ENCODE measurements at regions not wholly inside any gene's neighbourhood (a gene's known extent, or its start where the extent isn't known, plus 50 kb on each side); places are given as distances from the start of the nearest gene placed in this dataset.

DNA sequence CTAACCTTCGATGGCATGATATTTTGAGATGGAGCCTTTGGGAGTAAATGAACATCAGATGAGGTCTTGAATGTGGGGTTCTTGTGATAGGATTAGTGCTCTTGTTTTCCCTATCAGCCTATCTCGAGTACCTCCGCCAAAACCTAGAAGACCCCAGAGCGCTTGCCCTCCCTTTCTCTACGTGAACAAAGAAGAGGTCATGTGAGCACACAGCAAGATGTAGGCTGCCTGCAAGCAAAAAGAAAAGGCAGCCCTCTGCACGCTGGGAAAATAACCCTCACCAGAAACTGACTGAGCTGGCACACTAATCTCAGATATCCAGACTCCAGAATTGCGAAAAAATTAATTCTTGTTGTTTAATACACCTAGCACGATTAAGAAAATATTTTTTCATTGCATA lies 799.8 kb upstream of the SLC10A2 start:
- Histone ChIP-seq H3K9me3 (ENCODE audit: control insufficient read depth, insufficient read depth, low read length) (no peaks in the 10 kb centered on the region), H3K4me1 (ENCODE audit: insufficient read depth, low read length) (peaks cover 6% of the 10 kb centered on the region; the same call in 1 of the 2 replicates), H3K9ac (ENCODE audit: low read depth, low read length) (no peak overlapping the region), H3K36me3 (ENCODE audit: insufficient read depth, low read length) (no peaks in the 10 kb centered on the region)

DNA sequence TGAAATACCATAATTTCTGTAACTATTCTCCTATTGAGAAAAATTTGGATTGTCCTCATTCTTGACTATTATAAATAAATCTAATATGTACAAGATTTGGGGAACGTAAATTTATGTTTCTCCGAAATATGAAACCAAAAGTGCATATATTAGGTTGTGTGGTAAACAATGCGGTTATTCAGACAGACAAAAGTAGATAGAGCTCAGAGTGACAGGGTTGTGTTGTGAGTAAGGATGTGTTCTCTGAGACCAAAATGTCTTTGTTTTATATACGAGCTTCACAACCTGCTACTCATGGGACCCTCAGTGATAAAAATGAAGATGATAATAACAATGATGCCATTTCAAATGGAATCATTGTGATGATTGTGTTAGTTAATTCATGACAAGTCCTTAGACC lies 796.3 kb upstream of the SLC10A2 start:
- Histone ChIP-seq H3K4me1 (ENCODE audit: insufficient read depth, low read length) (peaks cover 6% of the 10 kb centered on the region; the same call in 1 of the 2 replicates), H3K36me3 (ENCODE audit: insufficient read depth, low read length) (no peaks in the 10 kb centered on the region), H3K9me3 (ENCODE audit: control insufficient read depth, insufficient read depth, low read length) (no peaks in the 10 kb centered on the region), H3K9ac (ENCODE audit: low read depth, low read length) (no peak overlapping the region)

DNA sequence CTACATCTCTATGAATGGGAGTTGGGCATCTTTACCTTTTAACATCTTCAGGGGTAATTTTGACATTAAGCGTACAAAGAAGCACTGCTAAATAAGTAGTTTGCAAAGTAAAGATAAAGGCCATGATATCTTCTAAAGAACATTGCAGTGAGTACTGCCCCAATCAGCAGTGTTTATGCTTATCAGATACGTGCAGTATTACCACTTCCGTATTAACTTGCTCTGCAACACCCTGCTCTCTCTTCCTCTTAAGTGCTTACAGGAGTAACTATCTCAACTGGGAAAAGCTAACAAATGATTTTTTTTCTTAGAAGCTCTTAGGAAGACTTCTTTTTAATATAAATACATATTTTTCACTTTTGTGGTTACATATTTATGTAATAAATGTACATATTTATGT lies 793.7 kb upstream of the SLC10A2 start:
- no peaks in the 10 kb centered on the region for H3K4me1 ChIP-seq (ENCODE audit: insufficient read depth, low read length)
- no peaks in the 10 kb centered on the region for H3K36me3 ChIP-seq (ENCODE audit: insufficient read depth, low read length)
- H3K9me3 ChIP-seq (ENCODE audit: control insufficient read depth, insufficient read depth, low read length) = no peaks in the 10 kb centered on the region
- H3K9ac ChIP-seq (ENCODE audit: low read depth, low read length) = no peak overlapping the region

DNA sequence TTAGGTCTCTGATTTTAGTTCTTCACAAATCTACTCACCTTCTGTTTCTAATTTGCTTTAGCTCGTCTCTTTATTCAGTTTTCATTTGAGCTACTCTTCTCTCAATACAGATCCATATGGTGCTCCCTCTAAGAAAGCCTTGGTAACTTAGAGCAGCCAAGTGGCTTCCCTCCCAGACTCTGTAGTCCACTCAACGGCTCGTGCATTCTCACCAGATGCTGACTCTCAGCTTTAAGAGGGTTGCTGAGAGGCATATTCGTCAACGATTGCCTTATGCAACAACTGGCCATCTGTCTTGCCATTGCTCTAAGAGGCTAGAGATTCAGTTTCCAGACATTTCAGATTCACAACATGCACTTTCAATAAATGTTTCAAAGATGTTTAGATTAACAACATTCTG lies 785.8 kb upstream of the SLC10A2 start:
- Histone ChIP-seq H3K9me3 (ENCODE audit: control insufficient read depth, insufficient read depth, low read length) (no peaks in the 10 kb centered on the region), H3K9ac (ENCODE audit: low read depth, low read length) (no peak overlapping the region), H3K36me3 (ENCODE audit: insufficient read depth, low read length) (no peaks in the 10 kb centered on the region), H3K4me1 (ENCODE audit: insufficient read depth, low read length) (no peaks in the 10 kb centered on the region)

DNA sequence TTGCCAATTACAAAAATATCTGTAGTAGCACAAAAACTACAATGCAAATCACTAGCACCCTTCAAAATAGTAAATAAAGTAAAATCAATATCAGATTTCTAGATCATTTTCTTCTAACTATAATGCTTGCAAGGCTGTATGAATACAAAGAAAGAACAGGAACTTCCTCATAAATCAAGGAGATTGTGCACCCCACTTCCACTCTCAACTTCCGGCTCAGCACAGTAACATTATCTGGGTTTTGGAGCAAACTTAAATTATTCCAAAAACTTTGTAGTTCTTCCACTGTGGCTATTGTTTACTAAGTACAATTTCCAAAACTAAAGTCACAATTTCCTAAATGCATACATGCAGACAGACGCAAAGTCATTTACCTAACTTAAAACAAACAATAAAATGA lies 778.3 kb upstream of the SLC10A2 start:
- no peaks in the 10 kb centered on the region for H3K36me3 ChIP-seq (ENCODE audit: insufficient read depth, low read length)
- no peaks in the 10 kb centered on the region for H3K9me3 ChIP-seq (ENCODE audit: control insufficient read depth, insufficient read depth, low read length)
- no peak overlapping the region for H3K9ac ChIP-seq (ENCODE audit: low read depth, low read length)
- H3K4me1 ChIP-seq (ENCODE audit: insufficient read depth, low read length) = no peaks in the 10 kb centered on the region

DNA sequence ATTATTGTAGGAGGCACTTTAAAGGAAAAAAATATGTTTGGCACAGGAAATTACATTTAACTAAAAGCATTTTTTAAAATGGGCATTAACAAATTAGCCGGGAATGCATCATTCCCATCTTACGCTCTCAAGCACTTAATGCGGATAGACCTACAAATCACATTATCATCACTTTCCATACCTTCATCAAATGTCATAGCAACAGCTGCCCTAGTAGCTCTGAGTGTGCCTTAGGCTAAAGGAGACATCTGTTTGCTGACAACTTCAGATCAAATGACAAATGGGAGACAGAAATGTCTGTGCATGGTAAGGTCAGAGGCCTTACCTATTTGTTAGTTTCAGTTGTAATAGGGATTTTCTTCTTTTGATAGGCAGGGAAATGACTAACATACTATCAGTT lies 773.2 kb upstream of the SLC10A2 start:
- Histone ChIP-seq H3K36me3 (ENCODE audit: insufficient read depth, low read length) (no peaks in the 10 kb centered on the region), H3K9ac (ENCODE audit: low read depth, low read length) (no peak overlapping the region)

DNA sequence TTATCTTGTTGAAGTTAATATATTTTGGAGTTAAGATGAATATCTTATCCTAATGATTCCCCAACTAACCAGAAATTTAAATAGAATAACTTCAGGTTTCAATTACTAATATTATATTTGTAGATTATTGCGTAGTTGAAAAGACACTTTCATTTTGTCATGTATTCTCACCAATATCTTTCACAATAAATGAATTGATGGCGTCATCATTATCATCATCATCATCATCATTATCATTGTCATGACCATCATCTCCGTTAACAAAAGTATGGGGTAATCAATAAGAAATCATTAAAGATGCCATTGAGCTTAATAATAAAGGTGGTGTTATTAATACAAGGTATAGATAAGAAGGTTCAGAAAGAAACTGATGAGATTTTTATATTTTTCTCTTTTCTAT lies 768.8 kb upstream of the SLC10A2 start:
- H3K9ac ChIP-seq (ENCODE audit: low read depth, low read length) = no peak overlapping the region
- H3K36me3 ChIP-seq (ENCODE audit: insufficient read depth, low read length) = no peaks in the 10 kb centered on the region
- no peaks in the 10 kb centered on the region for H3K4me1 ChIP-seq (ENCODE audit: insufficient read depth, low read length)
- 0 out of 2 replicates have a peak, but pooled peaks cover 3% of the 10 kb centered on the region for H3K9me3 ChIP-seq (ENCODE audit: control insufficient read depth, insufficient read depth, low read length)

More for the DNA sequence above, 773.2 kb upstream of the SLC10A2 start:
- H3K4me1 ChIP-seq (ENCODE audit: insufficient read depth, low read length) = no peaks in the 10 kb centered on the region
- H3K9me3 ChIP-seq (ENCODE audit: control insufficient read depth, insufficient read depth, low read length) = no peaks in the 10 kb centered on the region

DNA sequence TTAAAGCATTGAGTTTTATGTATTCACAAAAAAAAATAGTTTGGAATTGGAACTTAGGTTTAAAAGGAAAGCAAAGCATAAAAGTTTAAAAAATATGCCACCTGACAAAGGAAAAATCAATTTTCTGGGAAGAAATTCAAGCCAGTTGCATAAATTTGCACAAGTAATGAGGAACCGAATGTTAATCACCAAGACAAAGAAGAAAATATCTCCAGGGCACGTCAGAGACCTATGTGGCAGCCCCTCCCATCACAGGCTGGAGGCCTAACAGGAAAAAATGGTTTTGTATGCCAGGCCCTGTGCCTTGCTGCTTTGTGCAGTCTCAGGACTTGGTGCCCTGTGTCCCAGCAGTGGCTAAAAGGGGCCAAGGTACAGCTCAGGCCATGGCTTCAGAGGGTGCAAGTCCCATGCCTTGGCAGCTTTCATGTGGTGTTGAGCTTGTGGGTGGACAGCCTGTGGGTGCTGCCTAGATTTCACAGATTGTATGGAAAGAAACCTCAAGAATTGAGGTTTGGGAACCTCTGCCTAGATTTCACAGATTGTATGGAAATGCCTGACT lies 767.2 kb upstream of the SLC10A2 start:
- Histone ChIP-seq H3K9ac (ENCODE audit: low read depth, low read length) (no peak overlapping the region), H3K4me1 (ENCODE audit: insufficient read depth, low read length) (no peaks in the 10 kb centered on the region), H3K36me3 (ENCODE audit: insufficient read depth, low read length) (no peaks in the 10 kb centered on the region), H3K9me3 (ENCODE audit: control insufficient read depth, insufficient read depth, low read length) (0 out of 2 replicates have a peak, but pooled peaks cover 3% of the 10 kb centered on the region)

DNA sequence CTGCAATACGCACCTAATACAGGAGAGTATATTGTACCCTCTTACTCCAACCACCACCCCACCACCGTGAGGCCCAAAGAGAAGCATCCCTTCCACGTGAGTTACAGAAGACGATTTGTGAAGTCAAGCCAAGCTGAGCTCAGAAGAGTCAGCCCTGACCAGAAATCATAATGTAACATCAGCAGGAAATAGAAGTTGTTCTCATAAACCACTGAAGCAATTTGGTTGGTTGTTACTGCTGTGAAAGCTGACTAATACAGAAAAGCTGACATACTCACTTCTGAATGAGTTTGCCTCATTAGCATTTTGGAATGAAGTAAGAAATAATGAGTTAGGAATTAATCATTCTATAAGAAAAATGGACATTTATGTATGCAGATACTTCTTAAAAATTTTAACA lies 749.4 kb upstream of the SLC10A2 start:
- Histone ChIP-seq H3K9me3 (ENCODE audit: control insufficient read depth, insufficient read depth, low read length) (no peaks in the 10 kb centered on the region; the same call in 1 of the 2 replicates), H3K4me1 (ENCODE audit: insufficient read depth, low read length) (no peaks in the 10 kb centered on the region), H3K9ac (ENCODE audit: low read depth, low read length) (no peak overlapping the region), H3K36me3 (ENCODE audit: insufficient read depth, low read length) (no peaks in the 10 kb centered on the region)

DNA sequence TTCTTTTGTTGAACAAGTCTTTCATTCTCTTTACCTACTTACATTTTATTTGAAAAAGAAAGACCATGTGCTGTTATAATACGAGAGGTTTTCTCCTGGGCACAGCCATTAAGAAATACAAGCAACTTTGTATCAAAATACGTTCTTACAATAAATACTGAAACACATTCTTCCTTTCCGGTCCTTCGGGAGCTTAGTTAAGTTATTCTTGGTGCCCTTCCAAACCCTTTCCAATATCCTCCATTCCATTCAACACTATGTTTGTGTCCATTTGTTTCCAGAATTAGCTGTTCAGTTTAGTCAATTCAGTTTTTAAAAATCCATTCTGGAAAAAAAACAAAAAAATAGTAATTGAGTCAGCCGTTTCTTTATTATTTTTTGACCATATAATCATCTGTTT lies 746.8 kb upstream of the SLC10A2 start:
- H3K9me3 ChIP-seq (ENCODE audit: control insufficient read depth, insufficient read depth, low read length) = no peaks in the 10 kb centered on the region; the same call in 1 of the 2 replicates
- H3K4me1 ChIP-seq (ENCODE audit: insufficient read depth, low read length) = no peaks in the 10 kb centered on the region
- no peaks in the 10 kb centered on the region for H3K36me3 ChIP-seq (ENCODE audit: insufficient read depth, low read length)
- H3K9ac ChIP-seq (ENCODE audit: low read depth, low read length) = no peak overlapping the region

DNA sequence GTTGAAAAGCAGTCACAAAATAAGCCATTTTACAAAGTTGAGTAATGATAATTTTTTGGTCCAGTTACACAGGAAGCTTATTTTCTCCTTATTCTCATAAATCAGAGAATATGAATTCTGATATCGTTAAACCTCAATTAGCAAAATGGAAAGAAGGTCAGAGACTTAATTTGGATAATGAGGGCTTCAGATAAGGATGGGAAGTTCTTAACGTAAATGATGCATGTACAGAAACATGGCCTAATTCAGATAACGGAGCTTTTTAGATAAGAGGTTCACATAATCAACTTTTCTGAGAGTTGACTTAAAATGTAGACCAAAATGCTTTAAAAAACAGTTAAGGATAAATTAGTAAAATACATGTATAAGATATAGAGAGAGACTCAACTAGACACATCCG lies 746.3 kb upstream of the SLC10A2 start:
- no peaks in the 10 kb centered on the region for H3K4me1 ChIP-seq (ENCODE audit: insufficient read depth, low read length)
- no peak overlapping the region for H3K9ac ChIP-seq (ENCODE audit: low read depth, low read length)
- no peaks in the 10 kb centered on the region; the same call in 1 of the 2 replicates for H3K9me3 ChIP-seq (ENCODE audit: control insufficient read depth, insufficient read depth, low read length)
- no peaks in the 10 kb centered on the region for H3K36me3 ChIP-seq (ENCODE audit: insufficient read depth, low read length)

DNA sequence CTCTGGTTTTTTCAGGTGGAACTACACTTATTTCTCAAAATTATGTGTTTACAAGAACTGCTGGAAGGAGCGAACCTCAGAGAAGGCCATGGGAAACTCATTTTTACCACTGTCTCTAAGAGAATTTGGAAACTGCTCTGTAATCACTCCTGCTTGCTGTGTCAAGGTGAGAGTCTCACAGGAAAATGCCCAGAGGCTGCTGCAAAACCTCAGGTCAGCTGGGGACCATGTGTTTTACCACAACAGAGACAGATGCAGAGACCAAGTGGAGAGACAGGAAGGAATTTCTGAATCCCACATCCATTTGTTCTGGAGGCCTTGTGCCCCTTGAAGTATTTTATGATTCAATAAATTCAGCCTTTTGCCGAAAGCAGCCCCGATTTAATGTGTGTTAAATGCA lies 743.8 kb upstream of the SLC10A2 start:
- H3K9me3 ChIP-seq (ENCODE audit: control insufficient read depth, insufficient read depth, low read length) = no peaks in the 10 kb centered on the region; the same call in 1 of the 2 replicates
- no peaks in the 10 kb centered on the region for H3K4me1 ChIP-seq (ENCODE audit: insufficient read depth, low read length)
- no peaks in the 10 kb centered on the region for H3K36me3 ChIP-seq (ENCODE audit: insufficient read depth, low read length)
- no peak overlapping the region for H3K9ac ChIP-seq (ENCODE audit: low read depth, low read length)

DNA sequence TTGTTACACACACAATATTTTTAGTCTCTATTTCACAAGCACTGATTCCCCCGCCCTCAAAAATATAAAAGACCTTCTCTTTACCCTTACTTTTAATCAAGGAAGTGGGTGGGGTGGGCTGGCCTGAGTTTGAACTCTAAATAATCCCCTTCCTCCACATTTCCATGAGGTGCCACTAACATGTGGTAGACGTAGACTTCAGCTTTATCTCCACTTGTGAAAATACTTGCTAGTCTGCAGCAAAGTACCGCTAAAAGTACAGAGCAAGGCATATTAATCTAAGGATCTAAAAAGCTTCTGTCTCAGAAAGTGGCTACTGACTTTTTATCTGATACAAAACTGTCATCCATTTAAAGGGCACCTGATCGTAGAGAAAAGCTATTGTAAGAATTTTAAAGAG lies 739.6 kb upstream of the SLC10A2 start:
- Histone ChIP-seq H3K9me3 (ENCODE audit: control insufficient read depth, insufficient read depth, low read length) (no peaks in the 10 kb centered on the region), H3K4me1 (ENCODE audit: insufficient read depth, low read length) (no peaks in the 10 kb centered on the region), H3K36me3 (ENCODE audit: insufficient read depth, low read length) (no peaks in the 10 kb centered on the region), H3K9ac (ENCODE audit: low read depth, low read length) (no peak overlapping the region)

DNA sequence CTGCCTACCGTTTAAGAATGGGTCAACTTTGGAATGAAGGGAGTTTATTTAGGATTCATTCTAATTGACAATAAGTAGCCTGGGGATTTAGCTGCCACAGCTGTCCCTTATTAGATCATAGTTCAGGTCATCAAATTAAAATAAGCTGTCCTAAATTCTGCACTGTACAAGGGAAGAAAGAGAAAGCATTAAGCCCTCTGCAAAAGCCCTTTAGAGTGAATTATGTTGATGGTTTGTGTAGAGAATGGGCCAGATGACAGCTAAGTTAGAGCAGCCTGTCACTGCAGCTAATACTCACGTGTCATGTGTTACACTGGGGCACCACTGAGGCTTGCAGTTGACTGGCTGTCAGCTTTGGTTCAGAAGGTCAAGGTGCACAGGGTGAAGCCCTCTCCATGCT lies 737.1 kb upstream of the SLC10A2 start:
- no peak overlapping the region for H3K9ac ChIP-seq (ENCODE audit: low read depth, low read length)
- H3K4me1 ChIP-seq (ENCODE audit: insufficient read depth, low read length) = no peaks in the 10 kb centered on the region
- no peaks in the 10 kb centered on the region for H3K9me3 ChIP-seq (ENCODE audit: control insufficient read depth, insufficient read depth, low read length)
- H3K36me3 ChIP-seq (ENCODE audit: insufficient read depth, low read length) = no peaks in the 10 kb centered on the region

DNA sequence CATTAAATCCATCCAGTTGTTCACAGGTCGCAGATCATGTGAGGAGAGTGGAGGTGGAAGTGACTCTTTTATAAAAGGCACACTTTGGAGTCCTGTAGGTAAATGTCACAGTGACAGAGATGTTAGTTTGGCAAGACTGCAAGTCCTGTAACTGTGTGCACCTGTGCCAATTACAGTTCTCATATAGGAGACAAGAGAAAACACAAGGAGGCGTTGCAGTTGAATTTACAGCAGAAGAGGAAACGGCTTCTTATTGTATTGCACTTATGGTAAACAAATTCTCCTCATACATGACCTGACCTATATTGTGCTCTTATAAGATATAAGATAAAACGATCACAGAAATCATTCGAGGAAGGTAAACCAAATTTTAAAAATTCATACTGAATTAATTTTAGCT lies 732.8 kb upstream of the SLC10A2 start:
- no peaks in the 10 kb centered on the region for H3K4me1 ChIP-seq (ENCODE audit: insufficient read depth, low read length)
- H3K36me3 ChIP-seq (ENCODE audit: insufficient read depth, low read length) = no peaks in the 10 kb centered on the region
- H3K9me3 ChIP-seq (ENCODE audit: control insufficient read depth, insufficient read depth, low read length) = no peaks in the 10 kb centered on the region
- H3K9ac ChIP-seq (ENCODE audit: low read depth, low read length) = no peak overlapping the region
